Choroid plexus epithelial cell (primary cell): ENCODE measurements at regions not wholly inside any gene's neighbourhood (a gene's known extent, or its start where the extent isn't known, plus 50 kb on each side); places are given as distances from the start of the nearest gene placed in this dataset.

Source experiments
- DNase-seq: peaks from one replicate; pipeline ENCODE4 v3.0.0-alpha.2; 2010; ENCODE audit warnings: low read depth
- H3K4me3 ChIP-seq: 2 replicates; pipeline ENCODE4 v1.5.1; 2011; ENCODE audit warnings: low read depth, mild to moderate bottlenecking, control low read depth, low read length, moderate library complexity
- CTCF ChIP-seq: conservative IDR thresholded peaks from 2 replicates; pipeline ENCODE4 v1.5.1; 2011; ENCODE audit warnings: low read depth, mild to moderate bottlenecking, control low read depth, inconsistent platforms, low read length, moderate library complexity

- no peak for DNase-seq
- no peak overlapping the region for H3K4me3 ChIP-seq
- no peak for TF ChIP-seq CTCF
These were observed 161.3 kb upstream of the C1orf21 start for GRCh38 chr1:184225283-184226099.

- H3K4me3 ChIP-seq: no peak overlapping the region
- no peak for TF ChIP-seq CTCF
These were observed 160.7 kb upstream of the C1orf21 start for GRCh38 chr1:184226100-184226487.

GRCh38 chr1:184228558-184228957, 158.3 kb upstream of the C1orf21 start:
- no peak for DNase-seq
- H3K4me3 ChIP-seq: no peak overlapping the region
- no peak for TF ChIP-seq CTCF

More at GRCh38 chr1:184226100-184226487, 160.7 kb upstream of the C1orf21 start:
- DNase-seq: no peak

- DNase-seq: no peak
- no peak overlapping the region for H3K4me3 ChIP-seq
- TF ChIP-seq CTCF: no peak
These were observed 149.2 kb upstream of the C1orf21 start for GRCh38 chr1:184237588-184237987.

- no peak for TF ChIP-seq CTCF
- H3K4me3 ChIP-seq: no peak overlapping the region
- no peak for DNase-seq
These were observed 145.4 kb upstream of the C1orf21 start for GRCh38 chr1:184241446-184241845.

- TF ChIP-seq CTCF: no peak
- DNase-seq: peak; percentile 37
These were observed 144.3 kb upstream of the C1orf21 start for GRCh38 chr1:184242507-184242943.

GRCh38 chr1:184244962-184245361, 141.9 kb upstream of the C1orf21 start:
- H3K4me3 ChIP-seq: no peak overlapping the region
- DNase-seq: no peak
- no peak for TF ChIP-seq CTCF

More at GRCh38 chr1:184242507-184242943, 144.3 kb upstream of the C1orf21 start:
- H3K4me3 ChIP-seq: no peak overlapping the region
